ENCODE measurements at regions not wholly inside any gene's neighbourhood (a gene's known extent, or its start where the extent isn't known, plus 50 kb on each side); places are given as distances from the start of the nearest gene placed in this dataset.
"Not testable (repeated sequence)": the region's sequence is repeated elsewhere in the genome, so short reads cannot be mapped to it uniquely, and the experiment has no call there.

DNA sequence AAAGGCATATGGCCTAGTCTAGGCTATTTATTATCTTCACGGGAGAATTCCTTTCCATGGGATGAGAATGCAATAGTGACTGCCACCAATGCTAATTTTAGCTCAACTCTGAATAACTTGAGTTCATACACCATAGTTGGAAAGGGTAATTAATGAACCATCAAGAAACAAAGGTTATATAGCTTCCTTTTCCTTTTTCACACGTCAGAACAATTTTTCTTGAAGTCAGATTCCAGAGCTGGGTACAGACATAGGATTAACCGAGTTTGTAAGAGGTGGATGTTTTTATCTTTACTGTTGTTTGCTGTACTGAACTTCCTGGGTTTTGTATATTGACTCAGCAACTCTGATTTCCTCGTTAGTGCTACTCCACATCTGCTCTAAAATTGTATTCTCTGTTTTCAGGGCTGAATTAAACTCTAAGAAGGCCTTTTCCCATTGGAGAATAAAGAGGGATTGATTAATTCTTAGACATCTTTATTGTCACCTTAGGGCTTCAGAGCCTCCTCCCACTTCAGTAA is 262.0 kb downstream of the NUF2 start:
- DNase-seq, result no peak

DNA sequence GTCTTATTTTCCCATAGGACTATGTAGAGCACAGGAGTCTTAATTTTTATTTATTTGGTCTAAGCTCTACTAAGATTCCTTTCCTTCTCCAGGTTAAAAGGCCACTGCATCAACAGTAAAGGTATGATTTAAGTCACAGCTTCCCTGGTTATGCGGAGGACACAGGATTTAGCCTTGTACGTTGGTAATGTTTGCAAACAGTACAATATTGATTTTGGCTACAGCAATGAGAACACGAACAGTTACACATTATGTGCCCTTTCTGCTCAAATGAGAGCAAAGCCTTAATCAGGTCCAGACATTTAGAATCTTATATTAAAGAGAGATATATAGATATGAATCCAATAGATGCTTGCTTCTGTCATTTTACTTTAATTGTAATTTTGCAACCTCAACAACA is 264.0 kb downstream of the NUF2 start:
- no peak for DNase-seq

DNA sequence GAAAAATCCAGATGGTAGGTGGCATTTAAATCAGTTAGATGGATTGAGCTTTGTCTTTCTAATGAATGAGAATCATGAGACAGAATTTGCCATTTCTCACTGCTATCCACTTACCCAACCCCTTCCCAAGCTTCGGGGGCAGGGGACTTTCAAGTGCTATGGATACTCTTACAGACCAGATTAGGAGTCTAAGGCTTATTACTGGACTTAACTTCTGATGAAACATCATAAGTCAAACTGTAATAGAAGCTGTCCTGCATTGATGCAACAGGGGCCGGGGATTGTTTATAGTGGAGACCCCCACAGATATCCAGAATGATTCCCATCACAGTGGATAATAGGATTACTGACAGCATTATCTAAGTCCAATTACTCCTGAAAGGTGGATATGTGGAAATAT is 267.0 kb downstream of the NUF2 start:
- DNase-seq, result no peak

DNA sequence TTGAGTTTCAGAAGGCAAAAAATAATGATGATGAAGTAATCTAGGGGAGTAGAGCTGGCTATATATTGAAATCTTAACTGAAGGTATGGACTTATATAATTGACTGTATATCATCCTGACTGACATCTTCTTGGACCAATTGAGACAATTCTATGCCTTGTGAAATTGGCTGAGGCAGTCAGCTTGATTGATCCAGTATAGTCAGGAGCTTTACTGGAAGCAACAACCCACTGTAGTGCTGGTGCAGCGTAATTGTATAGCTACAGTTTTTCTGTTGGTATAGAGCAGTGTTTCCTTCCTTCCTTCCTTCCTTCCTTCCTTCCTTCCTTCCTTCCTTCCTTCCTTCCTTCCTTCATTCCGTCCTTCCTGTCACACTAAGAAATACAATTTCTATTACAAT is 268.0 kb downstream of the NUF2 start:
- DNase-seq, result no peak

DNA sequence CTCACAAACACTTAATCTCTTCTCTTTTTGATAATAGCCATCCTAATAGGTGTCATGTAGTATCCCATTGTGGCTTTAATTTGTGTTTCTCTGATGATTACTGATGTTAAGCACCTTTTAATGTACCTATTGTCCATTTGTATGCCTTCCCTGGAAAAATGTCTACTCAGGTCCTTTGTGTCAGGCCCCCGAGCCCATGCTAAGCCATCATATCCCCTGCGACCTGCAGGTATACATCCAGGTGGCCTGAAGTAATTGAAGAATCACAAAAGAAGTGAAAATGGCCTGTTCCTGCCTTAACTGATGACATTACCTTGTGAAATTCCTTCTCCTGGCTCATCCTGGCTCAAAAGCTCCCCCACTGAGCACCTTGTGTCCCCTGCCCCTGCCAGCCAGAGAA is 269.4 kb downstream of the NUF2 start:
- DNase-seq, result not testable (repeated sequence)

DNA sequence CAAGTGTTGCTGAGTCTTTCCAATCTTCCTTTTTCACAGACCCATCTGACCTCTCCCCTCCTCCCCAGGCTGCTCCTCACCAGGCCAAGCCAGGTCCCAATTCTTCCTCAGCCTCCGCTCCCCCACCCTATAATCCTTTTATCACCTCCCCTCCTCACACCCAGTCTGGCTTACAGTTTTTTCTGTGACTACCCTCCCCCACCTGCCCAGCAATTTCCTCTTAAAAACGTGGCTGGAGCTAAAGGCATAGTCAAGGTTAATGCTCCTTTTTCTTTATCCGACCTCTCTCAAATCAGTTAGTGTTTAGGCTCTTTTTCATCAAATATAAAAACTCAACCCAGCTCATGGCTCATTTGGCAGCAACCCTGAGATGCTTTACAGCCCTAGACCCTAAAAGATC is 270.9 kb downstream of the NUF2 start:
- DNase-seq, result not testable (repeated sequence)

DNA sequence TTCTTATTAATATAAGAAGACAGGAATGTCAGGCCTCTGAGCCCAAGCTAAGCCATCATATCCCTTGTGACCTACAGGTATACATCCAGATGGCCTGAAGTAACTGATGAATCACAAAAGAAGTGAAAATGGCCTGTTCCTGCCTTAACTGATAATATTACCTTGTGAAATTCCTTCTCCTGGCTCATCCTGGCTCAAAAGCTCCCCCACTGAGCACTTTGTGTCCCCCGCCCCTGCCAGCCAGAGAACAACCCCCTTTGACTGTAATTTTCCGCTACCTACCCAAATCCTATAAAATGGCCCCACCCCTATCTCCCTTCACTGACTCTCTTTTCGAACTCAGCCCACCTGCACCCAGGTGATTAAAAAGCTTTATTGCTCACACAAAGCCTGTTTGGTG is 274.4 kb downstream of the NUF2 start:
- not testable (repeated sequence) for DNase-seq

DNA sequence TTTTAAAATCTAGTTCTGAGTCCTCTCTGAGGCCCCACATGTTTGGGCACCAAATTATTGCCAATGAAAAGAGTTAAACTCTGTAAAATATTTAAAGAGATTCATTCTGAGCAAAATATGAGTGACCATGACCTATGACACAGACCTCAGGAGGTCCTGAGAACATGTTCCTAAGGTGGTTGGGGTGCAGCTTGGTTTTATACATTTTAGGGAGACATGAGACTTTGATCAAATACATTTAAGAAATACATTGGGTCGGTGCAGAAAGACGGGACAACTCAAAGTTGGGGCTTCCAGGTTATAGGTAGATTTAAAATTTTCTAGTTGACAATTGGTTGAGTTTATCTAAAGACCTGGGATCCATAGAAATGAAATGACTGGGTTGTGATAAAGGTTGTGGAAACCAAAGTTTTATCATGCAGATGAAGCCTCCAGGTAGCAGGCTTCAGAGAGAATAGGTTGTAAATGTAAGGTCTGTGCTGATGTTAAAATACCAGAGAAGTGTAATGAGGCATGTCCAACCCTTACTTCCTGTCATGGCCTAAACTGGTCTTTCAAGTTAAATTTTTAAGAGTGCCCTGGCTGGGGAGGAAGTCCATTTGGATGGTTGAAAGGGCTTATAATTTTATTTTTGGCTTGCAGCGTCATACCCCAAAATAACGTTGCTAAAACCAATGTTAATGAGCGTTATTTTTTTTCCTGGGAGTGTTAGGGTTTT is 274.9 kb downstream of the NUF2 start:
- DNase-seq, result no peak

DNA sequence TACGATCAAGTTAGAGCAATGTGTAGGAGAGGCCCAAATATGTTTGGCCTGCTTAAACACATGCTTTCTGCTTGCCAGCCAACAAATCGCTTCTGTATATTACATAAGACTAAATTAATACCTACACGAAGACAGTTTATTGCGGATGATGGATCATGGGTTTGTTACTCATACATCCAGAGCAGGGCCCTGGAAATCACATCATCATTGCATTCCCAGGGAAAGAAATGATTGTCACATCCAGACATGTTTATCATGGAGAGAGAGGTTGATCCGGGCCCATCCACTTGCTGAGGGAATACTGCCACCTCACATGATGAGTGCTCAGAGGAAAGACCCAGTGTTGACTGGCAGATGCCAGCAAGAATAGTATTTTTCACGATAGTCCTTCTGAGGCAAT is 282.6 kb downstream of the NUF2 start:
- DNase-seq, result no peak

DNA sequence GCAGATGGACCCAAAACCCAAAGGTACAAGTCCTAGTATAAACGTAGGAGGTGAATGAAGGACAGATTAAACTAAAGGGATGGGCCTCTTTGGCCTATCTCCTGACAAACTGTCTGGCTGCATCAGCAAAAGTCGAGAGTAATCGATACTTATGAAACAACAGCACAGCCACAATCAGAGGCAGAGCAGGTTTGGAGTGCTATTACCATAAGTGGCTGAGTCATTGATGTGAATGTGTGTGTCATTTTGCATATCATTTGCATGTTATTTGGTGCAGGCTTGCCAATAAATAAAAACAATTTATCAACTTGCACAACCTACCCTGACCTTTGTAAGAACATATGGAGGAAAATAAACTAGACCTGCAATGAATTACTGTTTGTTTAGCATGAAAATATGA is 283.1 kb downstream of the NUF2 start:
- no peak for DNase-seq

DNA sequence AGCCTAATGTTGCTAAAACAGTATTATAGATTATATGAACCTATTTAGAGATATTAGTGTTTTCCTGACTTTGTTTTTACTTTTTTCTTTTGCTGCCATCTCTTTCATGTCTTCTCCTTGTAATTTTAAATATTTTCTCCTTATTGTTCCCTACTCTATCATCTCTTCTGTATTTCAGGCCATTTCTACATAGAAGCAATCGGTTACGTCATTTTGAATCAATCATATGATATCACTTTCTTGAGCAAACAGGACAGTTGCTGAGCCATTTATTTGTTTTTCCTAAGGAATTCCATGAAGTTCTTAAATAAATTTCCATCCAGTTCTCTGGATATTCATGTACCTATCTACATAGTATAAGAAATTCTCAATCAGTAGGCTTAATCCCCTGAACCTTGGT is 287.2 kb downstream of the NUF2 start:
- no peak for DNase-seq

DNA sequence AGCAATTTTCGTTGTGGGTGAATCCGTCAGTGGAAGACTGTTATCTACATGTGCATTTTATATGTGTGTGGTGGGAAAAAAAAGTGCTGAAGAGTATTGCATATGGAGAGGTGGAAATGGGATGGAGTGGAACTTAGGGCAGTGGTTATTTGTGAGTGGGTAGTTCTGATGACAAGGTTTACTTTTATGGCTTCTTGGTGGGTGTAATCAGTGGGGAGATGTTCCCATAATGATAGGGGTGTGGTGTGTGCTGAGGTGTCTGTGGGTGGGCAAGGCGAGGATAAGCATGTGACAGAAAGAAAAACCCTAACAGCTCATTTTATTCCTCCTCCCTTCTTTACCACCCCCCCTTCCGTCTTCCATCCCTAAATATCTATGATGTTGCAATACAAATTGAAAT is 288.1 kb downstream of the NUF2 start:
- no peak for DNase-seq

DNA sequence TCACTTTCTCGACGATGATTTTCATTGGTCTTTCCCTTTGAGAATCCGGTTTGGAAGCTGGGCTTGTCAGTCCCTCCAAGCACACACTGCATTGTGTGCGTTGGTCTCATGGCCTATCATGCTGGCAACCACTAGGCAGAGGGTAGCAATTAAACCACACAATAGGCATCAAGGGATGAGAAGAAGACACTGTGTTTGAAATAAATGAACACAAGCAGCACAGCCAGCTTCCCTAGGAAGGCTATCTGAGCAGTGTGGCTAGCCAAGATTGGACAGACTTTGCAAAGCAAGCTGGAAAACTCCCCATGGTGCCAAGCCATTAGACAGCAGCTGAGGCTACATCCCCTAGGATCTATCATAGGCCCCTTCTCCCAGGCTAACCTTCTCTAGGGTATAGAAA is 288.7 kb downstream of the NUF2 start:
- DNase-seq, result no peak

DNA sequence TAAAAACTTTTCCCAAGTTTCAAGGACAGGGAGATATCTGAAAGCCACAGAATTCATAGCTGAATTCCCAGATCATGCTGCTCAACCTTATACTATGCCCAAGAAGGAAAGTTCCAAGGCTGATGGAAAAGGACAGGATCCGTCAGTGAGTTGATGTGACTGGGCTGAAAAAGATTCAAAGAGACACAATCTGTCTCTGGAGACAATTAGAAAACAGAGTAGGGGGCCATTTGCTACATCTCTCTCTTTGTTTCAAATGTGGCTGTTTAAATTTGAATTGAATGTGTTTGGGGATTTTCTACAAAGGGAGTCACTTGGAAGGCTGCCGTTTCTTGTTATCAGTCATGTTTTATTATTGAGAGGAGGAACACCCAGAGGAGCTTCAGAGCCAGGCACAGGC is 292.6 kb downstream of the NUF2 start:
- no peak for DNase-seq

DNA sequence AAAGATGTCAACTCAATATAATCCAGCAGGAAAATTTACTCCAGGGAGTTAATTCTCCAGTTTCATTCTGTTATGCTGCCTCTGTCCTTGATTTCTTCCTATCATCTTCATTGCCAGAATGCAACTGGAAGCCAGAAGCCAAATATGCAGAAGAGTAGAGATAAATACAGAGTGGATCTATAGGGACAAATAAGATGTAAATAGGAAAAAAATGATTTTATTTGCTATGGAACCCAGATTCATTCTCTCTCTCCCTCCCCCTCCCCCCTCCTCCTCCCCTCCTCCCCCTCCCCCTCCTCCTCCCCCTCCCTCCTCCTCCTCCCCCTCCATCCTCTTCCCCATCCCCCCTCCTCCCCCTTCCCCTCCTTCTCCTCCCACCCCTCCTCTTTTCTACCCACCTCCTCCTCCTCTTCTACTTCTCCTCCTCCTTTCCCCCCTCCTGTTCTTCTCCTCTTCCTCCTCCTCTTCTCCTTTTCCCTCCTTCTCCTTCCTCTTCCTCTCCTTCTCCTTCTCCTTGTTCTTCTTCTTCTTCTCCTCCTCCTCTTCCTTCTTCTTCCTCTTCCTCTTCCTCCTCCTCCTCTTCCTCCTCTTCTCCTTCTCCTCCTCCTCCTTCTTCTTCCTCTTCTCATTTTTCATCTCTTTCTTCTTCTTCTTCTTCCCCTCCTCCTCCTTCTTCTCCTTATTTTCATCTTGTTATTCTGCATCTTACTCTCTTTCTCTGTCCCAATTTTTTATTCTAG is 306.4 kb downstream of the NUF2 start:
- no peak for DNase-seq

DNA sequence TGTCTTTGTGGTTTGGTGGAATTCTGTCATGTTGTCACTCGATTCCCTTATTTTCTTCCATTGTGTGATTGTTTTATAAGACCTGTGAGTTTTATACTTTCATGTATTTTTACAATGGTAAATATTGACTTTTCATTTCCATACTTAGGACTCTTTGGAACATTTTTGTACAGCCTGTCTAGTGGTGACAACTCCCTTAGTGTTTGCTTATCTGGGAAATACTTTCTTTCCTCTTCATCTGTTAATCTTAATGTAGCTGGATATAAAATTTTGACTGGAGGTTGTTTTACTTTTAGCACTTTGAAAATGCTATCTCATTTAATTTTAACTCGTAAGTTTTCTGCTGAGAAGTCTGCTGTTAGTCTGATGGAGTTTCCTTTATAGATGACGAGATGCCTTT is 310.5 kb downstream of the NUF2 start:
- DNase-seq, result no peak

DNA sequence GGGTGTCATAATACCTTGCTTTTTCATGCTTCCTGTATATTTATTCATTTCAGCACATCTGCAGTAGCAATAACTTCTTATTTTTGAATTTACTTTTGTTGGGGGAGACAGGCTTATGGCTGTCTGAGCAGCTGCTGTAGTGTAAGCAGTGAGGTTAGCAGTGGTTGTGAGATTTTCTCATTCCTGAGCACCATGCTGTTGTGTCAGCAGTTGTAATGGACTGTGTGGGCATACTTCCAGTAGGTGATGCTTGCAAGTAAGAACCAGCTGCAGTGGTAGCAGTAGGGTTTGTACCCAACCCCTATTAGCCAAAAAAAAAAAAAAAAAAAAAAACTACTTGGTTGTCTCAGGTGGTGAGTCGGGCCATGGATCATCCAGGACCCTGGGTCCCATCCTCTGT is 311.6 kb downstream of the NUF2 start:
- no peak for DNase-seq

DNA sequence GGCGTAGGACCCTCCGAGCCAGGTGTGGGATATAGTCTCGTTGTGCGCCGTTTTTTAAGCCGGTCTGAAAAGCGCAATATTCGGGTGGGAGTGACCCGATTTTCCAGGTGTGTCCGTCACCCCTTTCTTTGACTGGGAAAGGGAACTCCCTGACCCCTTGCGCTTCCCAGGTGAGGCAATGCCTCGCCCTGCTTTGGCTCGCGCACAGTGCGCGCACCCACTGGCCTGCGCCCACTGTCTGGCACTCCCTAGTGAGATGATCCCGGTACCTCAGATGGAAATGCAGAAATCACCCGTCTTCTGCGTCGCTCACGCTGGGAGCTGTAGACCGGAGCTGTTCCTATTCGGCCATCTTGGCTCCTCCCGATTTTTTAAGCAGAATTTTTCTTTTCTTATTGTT is 323.9 kb downstream of the NUF2 start:
- DNase-seq, result not testable (repeated sequence)

DNA sequence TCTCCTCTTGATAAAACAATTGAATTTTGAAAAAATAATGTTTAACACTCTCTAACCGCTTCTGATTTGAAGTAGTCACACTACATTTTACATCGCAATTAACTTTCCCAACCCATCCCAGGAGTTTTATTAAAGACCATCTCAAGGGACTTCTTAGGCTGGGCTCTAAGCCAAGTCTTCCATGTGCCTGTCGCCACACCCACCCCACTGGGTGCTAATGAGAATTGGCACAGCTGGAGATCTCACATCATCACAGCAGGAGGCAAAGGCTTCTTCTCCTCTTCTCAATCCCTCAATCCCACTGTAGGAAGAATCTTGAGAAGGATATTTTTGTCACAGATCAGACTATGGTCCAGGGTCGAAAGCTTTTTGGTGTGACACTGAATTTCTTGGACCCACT is 328.9 kb downstream of the NUF2 start:
- DNase-seq, result no peak

DNA sequence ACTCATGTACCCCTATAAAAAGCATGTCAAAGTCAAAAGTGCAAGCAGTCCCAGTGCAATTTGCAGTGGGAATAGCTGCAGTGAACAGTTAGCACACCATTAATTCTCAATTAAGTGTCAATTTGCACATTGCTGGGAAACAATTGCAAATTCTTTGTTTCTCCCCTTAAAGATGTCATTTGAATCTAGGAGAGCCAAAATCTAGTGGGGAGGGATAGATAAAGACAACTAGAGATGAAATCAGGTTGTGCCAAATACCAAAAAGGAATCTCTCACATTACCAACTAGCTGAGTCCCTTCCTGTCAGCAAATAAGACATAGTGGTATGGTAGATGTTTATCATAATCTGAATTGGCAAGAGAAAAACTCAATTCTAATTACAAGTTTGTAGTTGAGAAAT is 330.7 kb downstream of the NUF2 start:
- no peak for DNase-seq

DNA sequence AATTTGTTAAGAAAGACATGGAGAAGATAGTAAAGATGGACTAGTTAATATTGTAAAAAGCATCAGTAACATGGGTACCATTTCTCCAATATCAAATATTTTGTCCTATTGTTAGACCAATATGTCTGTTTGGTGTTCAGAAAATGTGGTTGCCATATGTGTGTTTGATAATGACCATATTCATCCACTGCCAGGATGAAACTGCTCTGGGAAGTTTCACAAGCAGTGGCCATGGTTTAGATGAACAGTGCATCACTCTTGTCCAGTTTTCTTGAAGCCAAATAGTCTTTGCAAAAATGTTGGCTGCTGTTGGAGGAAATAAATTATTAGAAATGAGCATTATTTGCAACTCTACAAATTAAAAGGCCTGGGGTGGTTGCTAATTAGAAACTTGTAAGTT is 333.8 kb downstream of the NUF2 start:
- DNase-seq, result no peak

DNA sequence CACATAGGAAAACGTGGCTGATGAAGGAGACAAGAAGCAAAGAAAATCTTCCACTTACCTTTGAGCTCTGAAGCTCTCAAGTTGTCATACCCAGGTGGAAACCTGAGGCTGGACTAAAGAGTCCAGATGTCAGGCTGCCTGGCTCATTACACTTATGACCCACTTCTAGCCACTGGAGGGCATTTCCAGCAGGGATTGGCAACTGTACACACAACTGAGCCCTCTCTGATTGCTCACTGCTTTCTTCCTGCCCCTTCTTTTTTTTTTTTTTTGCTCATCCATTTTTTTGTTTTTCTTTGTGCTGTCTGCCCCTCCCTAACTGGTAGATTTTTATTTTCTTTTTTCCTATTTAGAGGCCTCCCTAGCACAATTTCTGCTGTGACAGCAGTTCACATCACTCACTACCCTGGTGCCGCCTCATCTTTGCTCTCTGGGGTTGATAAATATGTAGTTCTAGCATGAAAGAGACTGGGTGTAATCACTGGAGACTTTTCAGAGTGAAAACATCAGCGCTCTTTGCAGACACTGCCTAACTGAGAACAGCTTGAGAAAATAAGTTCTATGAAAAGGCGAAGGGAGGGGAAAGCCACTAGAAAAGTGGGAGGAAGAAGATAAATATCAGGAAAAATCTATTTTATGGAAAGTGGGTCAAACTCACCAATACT is 334.5 kb downstream of the NUF2 start:
- no peak for DNase-seq

DNA sequence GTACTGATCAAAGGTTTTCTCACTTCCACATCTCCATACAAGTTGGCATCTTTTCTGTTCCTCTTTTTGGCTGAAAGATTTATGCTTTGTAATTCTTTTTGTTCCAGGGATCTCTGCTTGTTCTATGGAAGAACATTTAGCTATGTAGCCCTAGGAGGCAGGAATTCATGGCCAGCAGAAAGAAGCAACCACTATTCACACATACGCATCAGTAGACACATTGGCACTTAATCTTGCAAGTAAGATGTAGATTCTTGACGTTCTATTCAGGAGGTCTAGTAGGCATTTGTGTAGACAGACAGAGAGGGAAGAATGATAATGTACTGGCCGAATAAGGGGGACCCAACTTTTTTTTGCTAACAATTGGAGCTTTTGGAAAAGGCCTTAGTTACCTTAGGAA is 336.0 kb downstream of the NUF2 start:
- DNase-seq, result no peak

DNA sequence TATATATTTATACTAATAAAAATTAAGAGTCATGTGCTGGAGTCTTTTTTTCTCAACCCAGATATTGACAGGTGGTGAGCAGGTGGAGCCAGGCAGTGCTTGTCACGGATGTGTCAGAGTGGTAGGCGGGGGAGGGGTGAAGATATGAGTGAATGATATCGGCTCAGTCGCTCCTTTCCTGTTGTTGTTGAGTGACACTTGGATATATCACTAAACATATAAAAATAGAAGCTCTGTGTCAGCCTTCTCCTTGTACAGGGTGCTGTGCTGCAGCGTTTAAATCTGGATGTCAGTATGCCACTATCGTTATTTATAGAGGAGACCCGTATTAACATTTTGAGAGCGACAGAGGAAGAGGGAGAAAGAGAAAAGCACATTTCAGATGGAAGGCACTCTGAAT is 339.6 kb downstream of the NUF2 start:
- no peak for DNase-seq

Measured in EL (cell line).